ENCODE measurements at regions not wholly inside any gene's neighbourhood (a gene's known extent, or its start where the extent isn't known, plus 50 kb on each side); places are given as distances from the start of the nearest gene placed in this dataset.
"Not testable (repeated sequence)": the region's sequence is repeated elsewhere in the genome, so short reads cannot be mapped to it uniquely, and the experiment has no call there.

GRCh38 chr9:64085998-64086397 lies 1199.0 kb downstream of the FOXD4L5 start:
- TF ChIP-seq EZH2 (IDR thresholded peaks at IDR 0.05; ENCODE audit: low read length); CTCF (optimal IDR thresholded peaks at IDR 0.05 in 1 of 3, IDR thresholded peaks at IDR 0.05 in 1 of 3, conservative IDR thresholded peaks at IDR 0.05 in 1 of 3; ENCODE audit: extremely low read depth in 1 of 3, insufficient read depth in 2 of 3, low read length in 3 of 3): not testable (repeated sequence)
